Ovary (tissue), 3 donors: ENCODE measurements at regions not wholly inside any gene's neighbourhood (a gene's known extent, or its start where the extent isn't known, plus 50 kb on each side); places are given as distances from the start of the nearest gene placed in this dataset.

Experiments used
- CTCF ChIP-seq, 3 donors: fragments of 450-650 bp in 2 of 3; fragments of 200-600 bp in 1 of 3; IDR thresholded peaks; one replicate each; pipeline versions ENCODE4 v1.5.1 to v1.8.0; 2016 to 2022; ENCODE audit warnings: antibody characterized with exemption in 3 of 3, mild to moderate bottlenecking in 1 of 3
- EP300 ChIP-seq: sonication (generic); formaldehyde crosslinking; IDR thresholded peaks from one replicate; pipeline ENCODE4 v1.6.1; 2017; ENCODE audit warnings: antibody characterized with exemption
- POLR2A ChIP-seq: fragments of 450-650 bp; IDR thresholded peaks from one replicate; pipeline ENCODE4 v1.6.1; 2017; ENCODE audit warnings: antibody characterized with exemption, mild to moderate bottlenecking, moderate library complexity
- donor health status: DM: no; HTN: no; CAD: no.

- TF ChIP-seq POLR2A = no peak
- no peak for TF ChIP-seq EP300
- TF ChIP-seq CTCF (IDR thresholded peaks at IDR 0.05) = no peak
These were observed 254.2 kb upstream of the ZNF507 start for GRCh38 chr19:32091241-32091640.
